Left cardiac atrium (tissue), 4 donors: ENCODE measurements at regions not wholly inside any gene's neighbourhood (a gene's known extent, or its start where the extent isn't known, plus 50 kb on each side); places are given as distances from the start of the nearest gene placed in this dataset.
"Not testable (repeated sequence)": the region's sequence is repeated elsewhere in the genome, so short reads cannot be mapped to it uniquely, and the experiment has no call there.

Experiments
- ATAC-seq, 2 donors: fragments of 200-7000 bp; cut with Tn5 transposase; one replicate each; pipeline ENCODE4 v1.9.1; 2020; ENCODE audit warnings: mild to moderate bottlenecking in 2 of 2, moderate library complexity in 2 of 2
- DNase-seq: peaks from one replicate; pipeline ENCODE4 v3.0.0-alpha.2; 2020
- intact Hi-C, 2 donors: fragments of 100-400 bp; cut with DNase I; formaldehyde crosslinking; loops; one replicate each; pipeline versions ENCODE4 v1.14.1 to v1.15.1; 2022 to 2023
- donor health status: DM: no; HTN: yes; CAD: no.
- donor health status: DM: no; HTN: yes; CAD: no; lungs with severe emphysema.
- donor health status: DM: yes; HTN: yes; CAD: no.
- donor health status: Dilated cardiomyopathy.

DNA sequence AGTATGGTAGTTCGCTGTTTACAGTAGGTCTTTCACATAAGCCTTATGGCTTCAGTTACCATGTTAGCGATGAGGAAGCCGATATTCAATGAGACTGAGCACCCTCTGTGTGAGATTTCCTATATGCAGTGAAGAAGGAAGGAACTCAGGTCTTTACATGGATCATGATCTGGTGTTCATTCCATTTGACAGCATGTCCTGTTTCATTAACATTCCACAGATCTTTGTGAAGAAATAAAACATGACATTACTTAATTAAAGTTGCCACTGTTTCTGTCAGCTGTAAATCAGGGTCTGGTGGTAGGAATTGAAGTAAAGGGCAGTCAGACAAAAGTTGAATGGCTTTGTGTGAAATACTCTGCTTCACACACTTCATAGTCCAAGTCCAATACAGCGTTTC is 768.6 kb downstream of the ZPLD1 start:
- ATAC-seq (no peak), DNase-seq (no peak)
- intact Hi-C loops, result no loop called here

DNA sequence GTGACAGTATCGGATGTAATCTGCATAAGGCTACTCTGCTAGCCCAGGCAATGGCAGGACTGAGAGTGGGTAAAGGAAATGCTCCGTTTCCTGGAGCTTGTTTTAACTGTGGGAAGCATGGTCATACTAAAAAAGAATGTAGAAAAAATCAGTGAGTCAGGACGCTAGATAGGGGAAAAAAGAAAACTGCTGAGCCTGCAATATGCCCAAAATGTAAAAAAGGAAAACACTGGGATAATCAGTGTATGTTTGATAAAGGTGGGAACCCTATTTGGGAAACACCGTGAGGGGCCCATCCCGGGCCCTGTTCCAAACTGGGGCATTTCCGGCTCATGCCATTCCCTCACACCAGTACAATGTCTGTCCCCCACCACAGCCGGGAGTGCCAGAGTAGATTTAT is 775.8 kb downstream of the ZPLD1 start:
- no peak for ATAC-seq
- intact Hi-C loops, result no loop called here

DNA sequence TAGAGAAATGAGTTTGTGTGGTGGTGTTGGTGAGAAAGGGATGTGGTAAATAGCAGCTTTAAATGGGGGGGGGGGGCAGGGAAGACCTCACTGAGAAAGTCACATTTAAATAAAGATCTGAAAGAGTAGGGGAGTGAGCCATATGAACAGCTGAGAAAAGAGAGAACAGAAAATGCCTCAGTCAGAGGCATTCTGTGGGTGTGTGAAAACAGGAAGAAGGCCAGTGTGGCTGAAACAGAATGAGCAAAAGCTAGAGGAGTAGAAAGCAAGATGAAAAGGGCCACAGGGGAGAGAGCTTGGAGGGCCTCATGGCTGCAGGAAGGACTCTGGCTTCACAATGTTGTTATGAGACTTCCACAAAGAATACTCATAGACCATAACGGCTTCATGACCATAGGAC is 783.3 kb downstream of the ZPLD1 start:
- intact Hi-C loops, result no loop called here
- ATAC-seq, result no peak

More for the DNA sequence above, 775.8 kb downstream of the ZPLD1 start:
- no peak for DNase-seq

DNA sequence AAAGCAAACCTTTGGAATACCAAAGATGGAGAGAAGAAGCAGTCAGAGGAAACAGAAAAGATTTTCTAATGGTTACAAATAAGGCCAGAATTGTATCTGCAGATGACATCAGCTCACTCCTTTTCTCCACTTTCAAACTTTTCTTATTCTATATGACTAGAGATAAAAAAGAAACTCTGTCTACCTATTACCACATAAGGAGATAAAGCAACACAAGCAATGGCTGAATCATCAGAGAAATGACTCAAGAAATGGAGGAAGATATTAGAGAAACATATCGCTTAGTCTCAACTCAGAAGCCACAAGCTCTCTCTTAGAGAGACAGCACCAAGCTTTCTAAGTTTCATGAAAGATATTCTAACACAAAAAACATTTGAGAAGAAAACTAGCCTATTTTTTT is 784.0 kb downstream of the ZPLD1 start:
- intact Hi-C loops, result no loop called here
- DNase-seq (no peak), ATAC-seq (no peak)

More for the DNA sequence above, 783.3 kb downstream of the ZPLD1 start:
- DNase-seq, result no peak

DNA sequence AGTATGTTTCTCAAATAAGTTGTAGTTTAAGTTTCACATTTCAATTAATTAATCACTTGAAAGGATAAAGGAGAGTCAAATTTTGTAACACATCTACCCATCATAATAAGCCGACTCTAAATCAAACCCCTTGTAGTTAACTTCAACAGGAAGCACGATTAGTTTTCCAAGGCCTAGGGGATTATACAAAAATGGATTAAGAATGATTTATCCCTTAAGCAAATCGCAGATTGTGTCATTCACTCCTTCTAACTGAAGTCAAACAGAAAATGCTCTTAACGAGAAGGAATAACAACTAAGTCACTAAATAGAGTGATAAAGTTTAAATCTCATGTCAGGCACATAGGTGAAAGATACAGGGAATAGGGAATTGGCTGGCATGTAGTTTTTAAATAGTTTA is 792.8 kb downstream of the ZPLD1 start:
- intact Hi-C loops, result no loop called here
- ATAC-seq, result no peak
- no peak for DNase-seq

DNA sequence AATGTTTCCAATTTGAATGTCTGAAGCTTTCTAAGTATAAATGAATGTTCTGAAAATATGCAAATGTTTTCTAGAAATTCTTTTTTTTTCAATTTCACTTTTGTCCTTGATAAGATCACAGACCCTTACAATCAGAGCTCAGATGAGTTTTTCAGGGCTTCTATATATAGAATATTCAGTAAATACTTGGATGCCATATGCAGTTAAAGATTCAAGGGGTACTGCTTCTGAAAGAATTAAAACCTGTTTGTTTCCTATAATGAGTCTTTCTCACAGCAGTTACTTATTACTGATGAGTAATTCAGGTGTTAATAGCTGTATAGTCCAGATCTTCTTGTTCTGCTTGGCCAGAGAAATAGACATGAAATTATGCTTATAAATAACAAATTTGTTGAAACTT is 812.6 kb downstream of the ZPLD1 start:
- ATAC-seq (no peak), DNase-seq (no peak)
- intact Hi-C loops, result no loop called here

DNA sequence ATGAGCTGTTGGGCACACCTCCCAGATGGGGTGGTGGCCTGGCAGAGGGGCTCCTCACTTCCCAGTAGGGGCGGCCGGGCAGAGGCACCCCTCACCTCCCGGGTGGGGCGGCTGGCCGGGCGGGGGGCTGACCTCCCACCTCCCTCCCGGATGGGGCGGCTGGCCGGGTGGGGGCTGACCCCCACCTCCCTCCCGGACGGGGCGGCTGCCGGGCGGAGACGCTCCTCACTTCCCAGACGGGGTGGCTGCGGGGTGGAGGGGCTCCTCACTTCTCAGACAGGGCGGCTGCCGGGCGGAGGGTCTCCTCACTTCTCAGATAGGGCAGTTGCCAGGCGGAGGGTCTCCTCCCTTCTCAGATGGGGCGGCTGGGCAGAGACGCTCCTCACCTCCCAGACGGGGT is 820.0 kb downstream of the ZPLD1 start:
- intact Hi-C loops, ATAC-seq, DNase-seq: not testable (repeated sequence)

DNA sequence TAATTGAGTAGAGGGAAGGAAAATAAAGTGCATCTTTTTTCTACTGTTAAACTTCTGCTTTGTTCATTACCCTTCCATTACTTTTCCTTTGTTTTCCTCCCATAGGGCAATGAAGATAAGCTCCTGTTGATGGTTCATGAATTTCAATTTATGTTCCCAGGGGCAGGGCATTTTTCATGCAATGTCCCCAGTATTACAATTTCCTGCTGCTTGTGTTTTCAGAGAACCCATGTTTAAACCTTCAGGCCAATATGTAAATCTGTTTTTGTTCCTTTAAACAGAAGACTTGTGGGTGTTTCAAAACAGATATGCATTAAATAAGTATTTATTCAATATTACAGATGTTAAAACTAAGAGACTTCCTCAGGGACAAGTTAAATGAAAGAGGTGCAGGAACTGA is 834.5 kb downstream of the ZPLD1 start:
- DNase-seq (no peak), ATAC-seq (no peak)
- intact Hi-C loops, result no loop called here

DNA sequence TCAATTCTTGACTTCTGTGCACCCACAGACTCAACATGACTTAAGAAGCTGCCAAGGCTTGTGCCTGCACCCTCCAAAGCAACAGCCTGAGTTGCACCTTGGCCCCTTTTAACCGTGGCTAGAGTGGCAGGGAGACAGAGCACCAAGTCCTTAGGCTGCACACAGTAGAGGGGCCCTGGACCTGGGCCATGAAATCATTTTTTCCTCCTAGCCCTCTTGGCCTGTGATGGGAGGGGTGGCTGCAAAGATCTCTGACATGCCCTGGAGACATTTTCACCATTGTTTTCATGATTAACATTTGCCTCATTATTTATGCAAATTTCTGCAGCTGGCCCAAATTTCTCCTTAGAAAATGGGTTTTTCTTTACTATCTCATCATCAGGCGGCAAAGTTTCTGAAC is 836.8 kb downstream of the ZPLD1 start:
- intact Hi-C loops, result no loop called here
- ATAC-seq, result no peak

DNA sequence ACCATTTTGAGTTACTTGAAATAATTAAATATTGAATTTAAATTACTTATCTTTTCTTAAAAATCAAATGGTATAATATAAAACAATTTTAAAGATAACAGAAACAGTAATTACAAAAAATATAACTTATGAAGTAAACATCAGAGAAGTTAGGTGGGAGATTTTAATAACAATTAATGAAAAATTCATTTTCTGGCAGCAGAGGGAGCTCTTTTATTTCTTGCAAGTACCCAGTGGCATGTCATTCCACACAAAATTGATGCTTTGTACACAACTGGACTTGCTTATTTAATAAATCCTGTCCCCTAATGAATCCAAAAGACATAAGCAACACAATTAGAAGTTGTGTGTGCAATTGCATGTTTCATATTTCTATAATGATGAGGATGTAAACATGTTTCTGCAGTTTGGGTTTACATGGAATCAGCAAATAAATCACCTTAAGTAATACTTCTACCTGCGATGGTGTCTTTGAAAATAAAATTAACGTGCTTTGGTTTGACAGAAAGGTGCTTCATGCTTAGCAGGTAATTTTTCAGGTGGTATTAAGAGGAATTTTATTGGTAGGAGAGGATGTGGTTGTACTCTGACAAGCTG is 861.3 kb downstream of the ZPLD1 start:
- ATAC-seq, result no peak
- intact Hi-C loops, result no loop called here
- DNase-seq, result no peak

More for the DNA sequence above, 836.8 kb downstream of the ZPLD1 start:
- DNase-seq, result no peak

DNA sequence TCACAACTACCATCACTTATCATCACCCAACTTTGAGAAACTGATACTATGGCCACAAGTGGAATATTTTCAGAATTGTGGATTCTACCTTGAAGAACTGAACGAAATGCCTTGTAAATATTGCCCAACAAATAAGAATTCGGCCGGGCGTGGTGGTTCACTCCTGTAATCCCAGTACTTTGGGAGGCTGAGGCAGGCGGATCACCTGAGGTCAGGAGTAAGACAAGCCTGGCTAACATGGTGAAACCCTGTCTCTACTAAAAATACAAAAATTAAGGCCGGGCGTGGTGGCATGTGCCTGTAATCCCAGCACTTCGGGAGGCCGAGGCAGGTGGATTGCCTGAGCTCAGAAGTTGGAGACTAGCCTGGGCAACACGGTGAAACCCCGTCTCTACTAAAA is 862.7 kb downstream of the ZPLD1 start:
- ATAC-seq, intact Hi-C loops, DNase-seq: not testable (repeated sequence)

DNA sequence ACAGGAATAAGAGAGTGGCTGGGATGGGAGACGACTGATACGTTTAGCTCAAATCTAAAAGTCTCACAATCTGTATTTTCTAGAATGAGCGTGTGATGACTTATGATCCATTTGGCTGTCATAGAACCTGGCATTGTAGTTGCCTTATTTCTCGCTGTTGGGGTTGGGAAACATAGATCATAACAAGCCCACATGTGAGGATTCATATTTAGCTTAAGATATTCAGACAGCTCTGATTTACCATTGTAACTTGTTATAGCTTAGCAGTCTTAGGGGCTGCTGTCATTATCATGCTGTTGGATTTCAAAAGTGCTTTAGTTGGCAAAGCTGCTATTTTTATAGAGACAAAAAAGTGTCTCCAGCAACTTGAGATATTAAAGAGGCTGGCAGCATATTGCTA is 871.3 kb downstream of the ZPLD1 start:
- intact Hi-C loops, result no loop called here
- ATAC-seq (no peak), DNase-seq (no peak)

DNA sequence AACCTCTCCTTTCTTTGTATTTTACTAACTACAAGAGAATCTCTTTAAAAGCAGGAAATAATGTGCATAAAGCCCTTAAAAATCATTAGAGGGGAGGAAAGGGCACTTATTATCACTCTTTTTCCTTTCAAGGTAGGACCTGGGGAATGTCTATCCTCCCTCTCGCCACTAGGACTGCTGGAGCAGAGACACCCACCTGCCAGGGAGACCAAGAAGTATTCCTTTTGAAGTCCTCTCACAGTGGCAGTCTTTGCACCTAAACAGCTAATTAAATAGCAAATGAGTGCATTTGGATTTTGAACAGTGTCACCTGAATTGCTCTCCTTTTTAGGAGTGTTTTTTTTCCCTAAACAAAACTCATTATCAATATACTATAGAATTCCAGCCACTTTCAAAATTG is 874.1 kb downstream of the ZPLD1 start:
- intact Hi-C loops, result no loop called here
- no peak for ATAC-seq
- no peak for DNase-seq

DNA sequence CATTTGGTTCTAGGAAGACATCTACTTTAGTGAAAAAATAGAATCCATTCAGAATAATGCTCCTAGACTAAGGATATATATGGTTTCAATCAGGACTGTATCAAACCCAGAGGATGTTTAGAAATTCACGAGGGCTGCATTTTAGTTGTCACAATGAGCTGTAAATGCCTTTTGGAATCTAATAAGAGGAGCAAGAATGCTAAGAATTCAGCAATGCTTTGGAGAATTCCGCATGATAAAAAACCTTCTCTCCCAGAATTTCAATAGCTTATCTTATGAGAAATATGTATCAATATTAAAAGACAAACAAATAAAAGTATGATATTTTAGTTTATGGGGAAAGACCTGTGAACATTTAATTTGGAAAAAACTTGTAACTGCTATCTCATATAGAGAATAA is 885.1 kb downstream of the ZPLD1 start:
- ATAC-seq (no peak), DNase-seq (no peak)
- intact Hi-C loops, result no loop called here

DNA sequence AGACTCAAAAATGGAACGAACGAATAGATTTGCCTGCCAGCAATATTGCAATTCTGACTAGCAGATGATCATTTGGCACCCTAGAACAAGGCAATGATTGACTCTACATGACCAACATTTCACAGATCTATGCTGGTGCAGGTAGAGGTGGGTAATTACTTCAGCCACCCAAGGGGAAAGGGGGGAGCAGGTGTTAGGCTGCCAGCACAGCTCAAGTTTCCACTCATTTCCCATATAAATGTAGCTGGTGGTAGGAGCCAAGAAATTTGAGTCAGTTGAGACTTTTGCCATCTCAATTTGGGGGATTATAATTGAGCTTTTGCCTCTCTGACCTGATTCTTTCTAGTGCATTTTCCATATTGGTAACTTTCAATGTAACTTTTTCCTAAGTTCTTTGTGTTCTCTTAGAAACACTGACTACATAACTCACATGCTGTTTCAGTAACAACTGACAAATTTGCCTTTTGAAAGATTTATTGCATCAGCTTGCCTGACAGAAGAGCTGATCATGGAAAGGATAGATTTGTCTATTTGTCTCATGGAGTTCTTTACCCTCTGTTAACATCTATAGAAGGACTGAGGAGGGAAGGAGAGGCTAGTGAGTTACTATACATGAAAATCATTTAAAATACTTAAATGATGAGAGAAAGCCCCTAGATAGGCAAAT is 902.5 kb downstream of the ZPLD1 start:
- intact Hi-C loops, result no loop called here
- no peak for ATAC-seq
- no peak for DNase-seq

DNA sequence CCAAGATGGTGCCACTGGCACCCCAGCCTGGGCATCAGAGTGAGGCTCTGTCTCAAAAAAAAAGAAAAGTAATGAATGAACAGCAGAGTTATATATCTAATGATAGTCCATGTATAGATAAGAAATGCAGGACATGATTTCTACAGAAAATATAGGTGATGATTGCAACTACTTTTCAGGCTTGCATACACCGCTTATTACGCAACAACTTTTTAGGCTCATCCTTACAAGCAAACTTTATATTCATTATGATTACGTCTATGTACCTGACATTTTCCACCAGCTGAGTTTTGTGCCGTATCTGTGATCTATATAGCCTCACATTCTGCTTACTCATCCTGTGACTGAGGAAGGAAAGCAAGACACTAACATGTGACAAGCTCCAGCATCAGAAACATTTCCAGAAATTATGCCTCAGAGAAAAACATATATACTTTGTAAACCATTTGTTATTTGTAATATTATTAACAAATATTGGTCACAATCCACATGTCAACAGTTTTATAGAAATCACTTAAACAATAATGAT is 906.3 kb downstream of the ZPLD1 start:
- ATAC-seq, result no peak

DNA sequence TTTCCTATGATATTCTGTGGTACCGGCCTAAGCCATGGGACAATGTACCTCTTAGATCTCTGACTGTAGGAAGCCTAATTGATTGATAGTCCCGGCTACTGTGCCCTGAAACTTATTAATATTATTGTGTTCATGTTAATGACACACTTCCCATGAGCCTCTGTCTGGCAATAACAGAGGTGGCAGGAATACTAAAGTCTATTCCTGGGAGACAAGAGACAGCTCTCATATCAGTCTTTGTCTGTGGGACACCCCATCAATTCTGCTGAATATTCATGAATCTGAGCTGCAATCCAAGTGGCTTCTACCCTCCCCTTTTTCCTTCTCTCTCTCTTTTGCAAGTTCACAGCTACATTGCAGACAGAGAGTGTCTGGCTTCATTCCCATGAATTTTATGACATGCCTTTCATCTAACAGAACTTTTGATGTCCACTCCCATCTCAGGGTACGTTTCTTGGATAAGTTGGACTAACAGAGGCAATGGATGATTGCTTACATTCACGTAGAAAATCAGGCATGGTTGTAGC is 907.5 kb downstream of the ZPLD1 start:
- DNase-seq (no peak), ATAC-seq (no peak)
- intact Hi-C loops, result no loop called here

More for the DNA sequence above, 906.3 kb downstream of the ZPLD1 start:
- intact Hi-C loops, result no loop called here
- DNase-seq, result no peak

DNA sequence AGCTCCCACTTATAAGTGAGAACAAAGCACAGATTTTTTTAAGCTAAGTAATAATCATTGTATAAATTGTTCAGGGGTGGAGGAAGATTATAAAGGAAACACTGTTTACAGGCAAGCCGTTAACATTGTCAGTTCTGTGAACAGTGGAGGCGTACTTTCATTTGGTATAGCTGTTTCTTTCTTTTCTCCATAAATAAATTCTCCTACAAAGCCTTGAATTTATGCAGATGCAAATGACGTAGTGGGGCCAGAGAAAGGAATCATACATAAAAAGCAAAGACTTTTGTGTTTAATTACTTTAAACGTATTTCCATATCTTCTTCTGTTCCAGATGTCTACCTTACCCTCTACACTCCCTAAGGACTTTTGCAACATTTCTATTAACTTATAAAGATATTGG is 914.9 kb downstream of the ZPLD1 start:
- DNase-seq, result no peak
- intact Hi-C loops, result no loop called here
- ATAC-seq, result no peak

DNA sequence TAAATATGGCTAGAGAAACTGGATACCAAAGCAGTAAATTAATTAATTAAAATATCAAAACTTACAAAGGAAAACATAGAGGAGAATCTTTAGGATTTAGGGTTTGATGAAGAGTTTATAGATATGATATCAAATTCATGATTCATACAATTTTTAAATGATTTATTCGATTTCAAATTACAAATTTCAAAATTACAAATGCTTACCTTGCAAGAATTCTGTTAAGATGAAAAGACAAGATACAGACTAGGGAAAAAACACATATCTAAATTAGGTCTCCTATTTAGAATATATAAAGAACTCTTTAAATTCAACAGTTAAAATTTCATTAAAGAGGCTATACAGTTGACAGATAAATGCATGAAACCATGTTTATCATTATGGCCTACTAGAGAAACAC is 930.7 kb downstream of the ZPLD1 start:
- ATAC-seq (no peak), DNase-seq (no peak)
- intact Hi-C loops, result no loop called here

DNA sequence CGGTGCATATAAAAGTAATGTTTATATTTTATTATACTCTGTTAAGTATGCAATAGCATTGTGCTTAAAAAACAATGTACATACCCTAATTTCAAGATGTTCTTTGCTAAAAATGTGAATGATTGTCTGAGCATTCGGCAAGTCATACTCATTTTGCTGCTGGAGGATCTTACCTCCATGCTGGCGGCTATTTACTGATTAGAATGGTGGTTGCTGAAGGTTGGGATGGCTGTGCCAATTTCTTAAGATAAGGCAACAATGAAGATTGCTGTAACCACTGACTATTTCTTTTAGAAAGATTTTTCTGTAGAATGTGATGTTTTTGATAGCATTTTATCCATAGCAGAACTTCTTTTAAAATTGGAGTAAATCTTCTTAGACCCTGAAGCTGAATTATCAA is 932.7 kb downstream of the ZPLD1 start:
- intact Hi-C loops, result no loop called here
- DNase-seq (no peak), ATAC-seq (no peak)

DNA sequence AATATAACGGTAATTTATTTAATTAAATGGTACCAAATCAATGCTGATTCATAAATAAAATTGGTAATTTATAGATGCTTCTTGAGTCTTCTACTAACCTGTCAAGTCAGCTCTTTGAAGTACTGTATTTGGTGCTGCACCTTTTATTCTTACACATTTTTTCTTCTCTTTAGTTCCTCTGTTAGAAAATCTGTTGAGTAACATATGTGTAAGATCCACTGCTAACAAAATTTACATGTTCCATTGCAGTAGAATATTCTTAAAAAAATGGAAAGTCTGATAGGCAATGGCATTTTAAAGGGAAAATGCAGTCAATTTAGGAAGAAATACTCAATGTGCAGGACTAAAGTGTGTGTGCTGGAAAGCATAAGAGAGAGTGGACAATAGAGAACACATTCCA is 936.6 kb downstream of the ZPLD1 start:
- intact Hi-C loops, result no loop called here
- DNase-seq (no peak), ATAC-seq (no peak)
